ENCODE measurements at regions not wholly inside any gene's neighbourhood (a gene's known extent, or its start where the extent isn't known, plus 50 kb on each side); places are given as distances from the start of the nearest gene placed in this dataset.

- DNase-seq (ENCODE audit: low read depth, low spot score) = no peak
Observed at GRCh38 chr9:12069366-12069765, 623.8 kb upstream of the TYRP1 start.

- no peak for DNase-seq (ENCODE audit: low read depth, low spot score)
Observed at GRCh38 chr9:12085399-12085798, 607.8 kb upstream of the TYRP1 start.

GRCh38 chr9:12091865-12092527, 601.2 kb upstream of the TYRP1 start:
- DNase-seq (ENCODE audit: low read depth, low spot score) = no peak

- DNase-seq (ENCODE audit: low read depth, low spot score) = no peak
Observed at GRCh38 chr9:12094046-12094445, 599.1 kb upstream of the TYRP1 start.

- DNase-seq (ENCODE audit: low read depth, low spot score) = no peak
Observed at GRCh38 chr9:12095931-12096330, 597.3 kb upstream of the TYRP1 start.

- no peak for DNase-seq (ENCODE audit: low read depth, low spot score)
Observed at GRCh38 chr9:12133416-12133815, 559.8 kb upstream of the TYRP1 start.

GRCh38 chr9:12141422-12141821, 551.8 kb upstream of the TYRP1 start:
- DNase-seq (ENCODE audit: low read depth, low spot score) = no peak

GRCh38 chr9:12155401-12156134, 537.6 kb upstream of the TYRP1 start:
- no peak for DNase-seq (ENCODE audit: low read depth, low spot score)

GRCh38 chr9:12162181-12162815, 530.9 kb upstream of the TYRP1 start:
- no peak for DNase-seq (ENCODE audit: low read depth, low spot score)

- DNase-seq (ENCODE audit: low read depth, low spot score) = no peak
Observed at GRCh38 chr9:12163723-12164458, 529.3 kb upstream of the TYRP1 start.

- no peak for DNase-seq (ENCODE audit: low read depth, low spot score)
Observed at GRCh38 chr9:12166518-12166917, 526.7 kb upstream of the TYRP1 start.

- DNase-seq (ENCODE audit: low read depth, low spot score) = no peak
Observed at GRCh38 chr9:12170456-12170855, 522.7 kb upstream of the TYRP1 start.

- DNase-seq (ENCODE audit: low read depth, low spot score) = no peak
Observed at GRCh38 chr9:12178634-12179033, 514.6 kb upstream of the TYRP1 start.

- no peak for DNase-seq (ENCODE audit: low read depth, low spot score)
Observed at GRCh38 chr9:12182806-12183205, 510.4 kb upstream of the TYRP1 start.

- no peak for DNase-seq (ENCODE audit: low read depth, low spot score)
Observed at GRCh38 chr9:12183321-12183720, 509.9 kb upstream of the TYRP1 start.

GRCh38 chr9:12185856-12186255, 507.3 kb upstream of the TYRP1 start:
- no peak for DNase-seq (ENCODE audit: low read depth, low spot score)

GRCh38 chr9:12191630-12192029, 501.6 kb upstream of the TYRP1 start:
- DNase-seq (ENCODE audit: low read depth, low spot score) = no peak

- DNase-seq (ENCODE audit: low read depth, low spot score) = no peak
Observed at GRCh38 chr9:12194731-12195130, 498.5 kb upstream of the TYRP1 start.

GRCh38 chr9:12195456-12195855, 497.7 kb upstream of the TYRP1 start:
- DNase-seq (ENCODE audit: low read depth, low spot score) = no peak

GRCh38 chr9:12204512-12204911, 488.7 kb upstream of the TYRP1 start:
- DNase-seq (ENCODE audit: low read depth, low spot score) = no peak

- no peak for DNase-seq (ENCODE audit: low read depth, low spot score)
Observed at GRCh38 chr9:12212860-12213259, 480.3 kb upstream of the TYRP1 start.

- DNase-seq (ENCODE audit: low read depth, low spot score) = no peak
Observed at GRCh38 chr9:12221470-12221869, 471.7 kb upstream of the TYRP1 start.

All from pulmonary artery endothelial cell (primary cell).